IPS-NIHi7 (cell line): ENCODE measurements at regions not wholly inside any gene's neighbourhood (a gene's known extent, or its start where the extent isn't known, plus 50 kb on each side); places are given as distances from the start of the nearest gene placed in this dataset.
"Not testable (repeated sequence)": the region's sequence is repeated elsewhere in the genome, so short reads cannot be mapped to it uniquely, and the experiment has no call there.

Source experiments
- DNase-seq: peaks from one replicate; pipeline ENCODE4 v3.0.0; 2012; ENCODE audit warnings: mixed read lengths; ENCODE audit errors: extremely low spot score

DNA sequence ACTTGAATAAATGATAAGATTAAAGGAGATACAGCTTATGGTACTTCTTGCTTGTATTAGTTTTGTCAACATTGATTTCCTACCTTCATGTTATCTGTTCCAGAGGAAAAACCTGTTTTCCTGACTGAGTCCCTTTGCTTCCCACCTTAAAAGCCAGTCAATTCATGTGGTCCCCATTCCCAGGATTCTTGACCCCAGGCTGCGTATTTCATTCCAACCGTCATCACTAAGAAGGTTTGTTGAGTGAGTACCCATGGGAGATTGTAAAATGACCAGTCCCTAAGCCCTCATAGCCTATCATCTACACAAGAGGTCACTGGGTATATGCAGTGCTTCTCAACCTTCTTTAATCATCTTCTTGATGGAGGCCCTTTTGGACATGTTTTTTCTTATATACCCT is 52.2 kb downstream of the BEX3 start:
- DNase-seq: no peak

GRCh38 chrX:103429026-103429425 is 52.7 kb downstream of the BEX3 start:
- DNase-seq: not testable (repeated sequence)

- no peak for DNase-seq
These were observed 55.0 kb downstream of the BEX3 start for GRCh38 chrX:103431316-103431715.

DNA sequence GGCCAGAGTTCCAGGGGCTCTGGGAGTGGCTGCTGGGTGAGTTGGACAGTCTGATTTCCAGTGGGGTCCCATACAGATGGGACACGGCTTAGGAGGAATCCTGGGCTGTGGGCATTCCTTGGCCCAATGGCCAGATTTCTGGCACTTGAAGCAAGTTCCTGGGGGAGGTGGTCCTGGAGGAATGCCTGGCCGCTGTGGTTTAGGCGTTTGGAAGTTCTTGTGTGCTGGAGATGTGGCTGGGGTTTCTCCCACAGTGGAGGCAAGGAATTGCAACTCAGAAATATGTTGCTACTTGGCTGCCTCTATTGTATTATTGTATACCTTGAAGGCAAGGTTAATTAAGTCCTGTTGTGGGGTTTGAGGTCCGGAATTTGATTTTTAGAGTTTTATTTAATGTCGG is 56.5 kb downstream of the BEX3 start:
- not testable (repeated sequence) for DNase-seq

DNA sequence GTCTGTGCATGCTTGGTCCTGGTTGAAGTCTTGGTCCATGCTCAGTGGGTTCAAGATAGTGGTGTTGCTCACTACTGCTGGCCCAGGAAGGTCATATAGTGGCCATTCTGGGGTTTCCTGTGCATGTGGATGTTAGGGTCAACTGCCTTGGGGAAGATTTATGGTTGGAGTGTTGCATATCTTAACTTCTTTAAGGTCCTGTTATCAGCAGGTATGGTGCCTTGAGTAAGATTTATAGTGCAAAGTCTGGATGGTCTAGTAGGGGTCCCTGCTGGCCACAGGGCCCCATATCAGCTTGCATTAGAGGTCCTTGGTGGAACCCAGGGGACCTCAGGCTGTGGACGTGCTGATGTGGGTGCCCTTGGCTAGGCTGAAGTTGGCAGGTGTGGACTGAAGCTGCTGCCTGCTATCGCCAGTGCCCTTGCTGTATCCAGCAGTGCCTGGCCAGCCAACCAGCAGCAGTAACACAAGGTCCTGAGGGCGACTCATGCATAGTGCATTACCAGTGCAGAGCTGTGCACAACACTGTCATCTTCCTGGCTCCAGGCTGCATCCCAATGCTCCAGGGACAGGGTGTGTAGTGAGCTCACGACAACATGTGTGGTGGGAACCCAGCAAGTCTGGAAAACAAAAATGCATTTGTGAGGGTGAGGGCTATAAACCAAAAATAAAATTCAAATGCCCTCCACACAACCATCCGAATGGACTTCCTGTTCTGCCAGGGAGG is 61.0 kb downstream of the BEX3 start:
- no peak for DNase-seq

- DNase-seq: no peak
These were observed 62.8 kb downstream of the BEX3 start for GRCh38 chrX:103439161-103439560.

- DNase-seq: no peak
These were observed 64.3 kb downstream of the BEX3 start for GRCh38 chrX:103440621-103441020.

DNA sequence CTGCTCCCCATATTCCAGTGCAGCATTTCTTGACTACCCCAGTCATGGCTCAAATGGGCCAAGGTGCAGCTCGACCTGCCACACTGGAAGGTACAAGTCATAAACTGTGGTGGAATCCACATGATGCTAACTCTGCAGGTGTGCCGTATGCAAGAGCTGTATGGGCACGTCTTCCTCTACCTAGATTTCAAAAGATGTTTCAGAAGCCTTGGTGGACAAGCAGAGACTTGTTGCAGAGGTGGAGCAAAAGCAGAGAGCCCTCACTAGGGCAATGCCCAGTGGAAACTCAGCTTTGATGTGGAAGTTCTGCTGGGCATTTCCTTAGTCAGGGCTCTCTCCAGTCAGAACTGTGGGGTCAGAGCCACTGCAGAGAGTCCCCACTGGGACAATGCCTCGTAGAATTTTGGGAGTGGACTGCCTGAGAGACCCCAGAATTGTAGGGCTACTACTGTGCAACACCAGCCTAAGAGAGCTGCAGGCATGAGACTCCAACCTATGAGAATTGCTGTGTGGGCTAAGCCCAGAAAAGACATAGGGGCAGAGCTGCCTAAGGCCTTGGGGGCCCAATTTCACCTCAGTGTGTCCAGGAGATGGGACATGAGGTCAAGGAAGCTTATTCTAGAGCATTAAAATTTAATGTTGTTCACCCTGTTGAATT is 65.7 kb downstream of the BEX3 start:
- DNase-seq: no peak

GRCh38 chrX:103442536-103442901 is 66.2 kb downstream of the BEX3 start:
- no peak for DNase-seq

- DNase-seq: peak; percentile 69
These were observed 70.4 kb downstream of the BEX3 start for GRCh38 chrX:103446665-103447302.
